Gastrocnemius medialis (tissue), 4 donors: ENCODE measurements at regions not wholly inside any gene's neighbourhood (a gene's known extent, or its start where the extent isn't known, plus 50 kb on each side); places are given as distances from the start of the nearest gene placed in this dataset.

Experiments
- CTCF ChIP-seq, 5 experiments: fragments of 450-650 bp in 3 of 5; fragments of 200-600 bp in 2 of 5; sonication (generic) in 2 of 5; IDR thresholded peaks in 4 of 5; conservative IDR thresholded peaks in 1 of 5; 1 replicate in 4 of 5; 2 replicates in 1 of 5; pipeline ENCODE4 v1.5.1; 2016 to 2019; ENCODE audit warnings: antibody characterized with exemption in 5 of 5, mild to moderate bottlenecking in 3 of 5, moderate library complexity in 3 of 5
- POLR2A ChIP-seq, 2 donors: fragments of 450-650 bp; IDR thresholded peaks; one replicate each; pipeline ENCODE4 v1.6.1; 2017; ENCODE audit warnings: antibody characterized with exemption in 2 of 2, mild to moderate bottlenecking in 2 of 2, moderate library complexity in 2 of 2

GRCh38 chr4:132709056-132709455 is 440.0 kb upstream of the PCDH10 start:
- TF ChIP-seq CTCF (IDR thresholded peaks at IDR 0.05 in 4 of 5, conservative IDR thresholded peaks at IDR 0.05 in 1 of 5), result no peak
- no peak for TF ChIP-seq POLR2A (IDR thresholded peaks at IDR 0.05)
